ENCODE measurements at regions not wholly inside any gene's neighbourhood (a gene's known extent, or its start where the extent isn't known, plus 50 kb on each side); places are given as distances from the start of the nearest gene placed in this dataset.

DNA sequence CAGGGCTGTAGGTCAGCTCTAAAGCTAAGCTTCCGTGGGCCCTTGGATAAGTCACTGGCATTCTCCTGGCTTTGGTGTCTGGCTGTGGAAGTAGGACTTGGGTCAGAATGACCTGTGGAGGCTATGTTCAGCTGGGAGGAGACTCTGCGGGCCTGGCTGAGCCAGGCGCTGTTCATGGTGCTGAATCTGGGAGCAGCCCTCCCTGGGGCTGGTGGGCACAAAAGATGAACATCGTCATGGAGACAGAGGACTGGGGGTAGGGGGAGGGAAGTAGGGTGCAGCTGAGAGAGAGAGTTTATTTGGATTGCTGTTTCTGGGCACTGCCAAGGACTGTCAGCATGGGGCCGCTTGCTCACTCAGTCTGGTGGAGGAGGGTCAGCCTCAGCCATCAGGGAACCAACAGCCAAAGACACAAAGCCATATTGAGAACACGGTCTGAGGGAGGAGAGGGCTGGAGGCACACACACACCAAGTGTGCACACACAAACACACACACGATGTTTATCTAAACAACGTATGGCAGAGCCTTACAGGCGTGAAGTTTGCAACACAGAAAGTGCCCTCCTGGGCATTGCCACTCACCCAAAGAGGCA lies 120.7 kb upstream of the LINGO1 start:
- peak; percentile 16 for DNase-seq (ENCODE audit: low read depth, low spot score)
- no peak overlapping the region for H3K4me3 ChIP-seq (ENCODE audit: low read length)

DNA sequence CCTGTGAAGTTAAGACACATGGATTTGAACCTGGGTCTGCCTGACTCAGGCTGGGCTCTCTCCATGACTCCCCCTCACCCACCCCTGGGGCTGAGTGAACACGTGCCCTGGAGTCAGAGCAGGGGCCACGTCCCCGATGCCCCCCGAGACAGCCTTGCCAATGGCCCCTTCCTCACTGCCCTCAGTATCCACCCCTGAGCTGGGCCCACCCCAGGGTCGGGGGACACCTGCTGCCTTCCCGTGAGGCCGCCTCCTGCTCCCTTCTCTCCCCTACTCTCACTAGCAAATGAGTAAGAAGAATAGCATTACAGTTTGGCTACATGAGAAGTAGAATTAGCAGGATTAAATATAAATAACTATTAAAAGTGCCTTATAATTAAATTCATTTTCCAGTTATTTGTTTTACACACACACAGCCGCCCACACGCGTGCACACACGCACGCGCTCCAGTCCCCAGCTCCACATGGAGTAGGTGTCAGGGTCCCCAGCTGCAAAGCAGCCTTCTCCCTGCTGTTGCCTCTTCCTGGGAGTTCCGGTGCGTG lies 117.4 kb upstream of the LINGO1 start:
- no peak for DNase-seq (ENCODE audit: low read depth, low spot score)
- H3K4me3 ChIP-seq (ENCODE audit: low read length): no peak overlapping the region

- no peak overlapping the region for H3K4me3 ChIP-seq (ENCODE audit: low read length)
- DNase-seq (ENCODE audit: low read depth, low spot score): no peak
Measured at GRCh38 chr15:77749236-77749997, 116.7 kb upstream of the LINGO1 start.

- DNase-seq (ENCODE audit: low read depth, low spot score): no peak
- H3K4me3 ChIP-seq (ENCODE audit: low read length): no peak overlapping the region
Measured at GRCh38 chr15:77748078-77749064, 115.7 kb upstream of the LINGO1 start.

DNA sequence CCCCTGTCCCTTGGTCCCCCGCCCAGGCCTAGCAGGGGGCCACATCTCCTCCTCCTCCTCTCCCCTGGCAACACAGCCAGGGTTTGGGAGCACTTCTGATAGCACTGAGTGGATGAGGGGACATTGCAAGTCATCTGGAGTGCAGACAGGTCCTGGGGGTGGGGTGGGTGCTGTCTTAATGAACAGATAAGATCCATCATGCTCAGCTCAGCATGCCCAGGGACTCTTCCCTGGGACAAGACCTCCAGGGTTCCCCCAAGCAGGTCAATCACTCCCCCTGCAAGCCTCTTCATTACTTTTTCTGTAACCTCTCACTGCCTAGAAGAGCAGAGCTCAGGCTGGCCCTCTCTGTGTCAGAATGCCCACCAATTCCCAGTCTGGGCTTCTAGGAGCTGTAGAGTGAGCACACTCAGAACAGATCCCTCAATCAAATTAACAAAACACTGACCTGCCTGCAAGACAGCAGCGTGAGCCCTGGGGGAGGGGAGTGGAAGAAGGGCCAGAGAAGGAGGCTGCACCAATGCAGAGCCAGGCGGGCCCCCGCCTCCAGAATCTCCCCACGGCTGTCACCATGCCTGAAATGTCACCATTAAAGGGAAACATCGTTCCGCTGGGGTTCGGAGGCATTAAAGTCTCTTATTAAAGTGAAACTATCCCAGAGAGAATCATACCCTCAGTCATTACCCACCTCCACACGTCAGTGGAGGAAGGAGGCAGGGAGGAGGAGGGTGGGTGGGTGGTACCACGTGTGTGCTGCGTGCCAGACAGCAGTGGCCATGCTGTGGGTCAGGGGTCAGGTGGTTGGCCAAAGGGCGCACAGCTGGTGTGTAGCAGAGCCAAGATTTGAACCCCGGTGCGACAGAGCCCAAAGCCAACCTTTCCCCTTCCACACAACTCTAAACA lies 114.7 kb upstream of the LINGO1 start:
- H3K4me3 ChIP-seq (ENCODE audit: low read length): no peak overlapping the region
- no peak for DNase-seq (ENCODE audit: low read depth, low spot score)

DNA sequence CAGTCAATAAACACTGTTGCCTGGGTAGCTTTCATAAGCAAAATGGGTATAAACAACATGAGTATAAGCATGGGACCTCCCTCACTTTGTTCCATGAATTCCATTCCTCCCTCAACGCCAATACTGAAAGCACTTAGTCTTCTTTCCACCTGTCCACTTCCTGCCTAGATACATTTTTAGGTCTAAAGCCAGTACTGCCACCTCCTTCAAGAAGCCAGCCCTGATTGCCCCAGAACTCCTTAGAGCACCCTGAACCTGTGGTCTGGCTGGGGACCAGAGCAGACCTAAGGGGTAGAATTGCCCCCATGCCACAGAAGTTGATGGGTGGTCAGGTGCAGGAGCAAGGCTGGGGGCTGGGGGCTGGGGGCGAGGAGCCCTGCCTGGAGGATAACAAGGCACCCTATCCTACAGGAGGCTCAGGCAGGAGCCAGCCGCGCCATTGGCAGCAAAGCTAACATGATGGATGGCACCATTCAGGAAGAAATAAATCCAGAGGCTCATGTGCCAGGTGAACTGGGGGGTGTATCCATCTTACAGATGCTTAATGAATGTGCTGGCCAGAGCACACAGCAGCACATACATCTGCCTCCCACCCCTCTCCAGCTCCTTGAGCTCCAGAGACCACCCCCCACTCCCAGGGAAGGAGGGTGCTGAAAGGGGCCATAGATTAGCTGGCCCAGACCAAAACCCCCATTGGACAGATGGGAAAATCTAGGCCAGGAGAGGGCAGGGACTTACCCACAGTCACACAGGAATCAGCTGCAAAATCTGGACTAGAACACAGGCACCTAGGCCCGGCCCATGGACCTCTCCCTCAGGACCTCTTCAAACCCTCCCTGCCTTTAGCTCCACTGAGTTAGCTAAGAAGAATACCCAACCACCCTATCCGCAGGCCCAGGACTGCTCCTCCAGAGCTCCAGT lies 113.8 kb upstream of the LINGO1 start:
- H3K4me3 ChIP-seq (ENCODE audit: low read length): no peak overlapping the region
- no peak for DNase-seq (ENCODE audit: low read depth, low spot score)

DNA sequence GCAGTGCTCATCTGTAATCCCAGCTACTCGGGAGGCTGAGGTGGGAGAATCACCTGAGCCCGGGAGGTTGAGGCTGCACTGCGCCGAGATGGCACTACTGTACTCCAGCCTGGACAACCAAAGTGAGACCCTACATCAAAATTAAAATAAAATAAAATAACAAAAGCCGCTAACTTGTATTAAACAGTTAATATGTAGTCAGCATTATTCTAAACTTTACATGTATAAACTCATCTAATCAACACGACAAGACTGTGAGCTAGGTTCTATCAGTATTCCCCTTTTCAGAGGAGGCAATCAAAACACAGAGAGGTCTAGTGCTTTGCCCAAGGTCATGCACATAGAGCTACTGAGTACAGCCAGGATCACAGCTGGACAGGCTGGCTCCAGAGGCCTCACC lies 111.7 kb upstream of the LINGO1 start:
- no peak overlapping the region for H3K4me3 ChIP-seq (ENCODE audit: low read length)
- DNase-seq (ENCODE audit: low read depth, low spot score): no peak

DNA sequence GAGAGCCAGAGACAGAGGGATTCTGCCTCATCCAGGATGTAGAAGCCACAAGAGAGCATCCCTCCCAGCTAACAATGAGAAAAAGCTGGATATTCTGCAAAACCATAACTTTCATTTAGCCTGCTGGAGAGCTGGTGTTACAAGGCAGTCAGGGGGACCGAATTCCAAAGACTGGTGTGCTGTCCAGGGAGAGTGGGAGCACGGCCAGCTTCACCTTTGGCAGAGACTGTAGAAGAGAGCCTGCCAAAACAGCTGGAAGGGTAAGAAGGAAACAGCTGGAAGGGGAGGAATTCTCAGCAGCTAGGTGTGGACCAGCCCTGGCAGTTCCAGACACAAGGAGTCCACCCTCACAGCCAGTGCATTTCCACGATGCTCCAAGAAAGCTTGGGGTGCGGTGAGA lies 109.9 kb upstream of the LINGO1 start:
- no peak for DNase-seq (ENCODE audit: low read depth, low spot score)
- no peak overlapping the region for H3K4me3 ChIP-seq (ENCODE audit: low read length)

DNA sequence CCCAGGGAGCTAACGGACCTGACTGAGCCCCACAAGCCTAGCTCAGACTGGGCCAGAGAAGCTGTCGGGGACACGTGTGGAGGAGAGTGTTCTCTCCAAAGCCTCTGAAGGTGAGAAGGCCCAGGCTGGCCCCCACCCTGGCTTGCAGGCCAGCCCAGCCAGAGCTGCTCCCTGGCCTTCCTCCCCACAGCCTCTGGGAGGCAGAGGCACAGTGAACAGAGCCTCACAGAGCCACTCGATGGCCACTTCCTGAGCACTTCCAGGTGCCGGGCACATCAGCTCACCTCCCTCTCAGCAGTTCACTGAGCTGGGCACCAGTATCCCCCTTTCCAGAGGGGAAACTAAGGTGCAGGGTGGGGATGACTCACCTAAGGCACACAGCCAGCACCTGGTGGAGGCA lies 109.4 kb upstream of the LINGO1 start:
- no peak for DNase-seq (ENCODE audit: low read depth, low spot score)

DNA sequence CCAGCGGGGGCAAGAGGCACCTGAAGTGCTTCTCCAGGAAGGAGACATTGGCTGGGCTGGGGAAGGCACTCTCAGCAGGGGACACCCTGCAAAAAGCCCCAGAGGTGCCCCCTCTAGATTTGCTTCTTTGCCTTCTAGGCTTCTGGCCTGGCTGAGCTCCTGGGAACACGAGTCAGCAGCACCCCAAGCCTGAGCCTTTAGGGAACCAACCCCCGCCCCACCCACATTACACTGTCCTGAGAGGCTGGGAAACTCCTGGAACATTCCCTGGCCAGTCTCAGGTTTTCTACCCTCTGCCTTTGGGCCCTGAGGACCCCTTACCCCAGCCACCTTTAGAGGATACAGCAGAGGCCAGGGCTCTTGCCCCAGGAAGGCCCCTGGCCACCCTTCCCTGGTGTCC lies 108.4 kb upstream of the LINGO1 start:
- DNase-seq (ENCODE audit: low read depth, low spot score): no peak

More for the DNA sequence above, 109.4 kb upstream of the LINGO1 start:
- no peak overlapping the region for H3K4me3 ChIP-seq (ENCODE audit: low read length)

DNA sequence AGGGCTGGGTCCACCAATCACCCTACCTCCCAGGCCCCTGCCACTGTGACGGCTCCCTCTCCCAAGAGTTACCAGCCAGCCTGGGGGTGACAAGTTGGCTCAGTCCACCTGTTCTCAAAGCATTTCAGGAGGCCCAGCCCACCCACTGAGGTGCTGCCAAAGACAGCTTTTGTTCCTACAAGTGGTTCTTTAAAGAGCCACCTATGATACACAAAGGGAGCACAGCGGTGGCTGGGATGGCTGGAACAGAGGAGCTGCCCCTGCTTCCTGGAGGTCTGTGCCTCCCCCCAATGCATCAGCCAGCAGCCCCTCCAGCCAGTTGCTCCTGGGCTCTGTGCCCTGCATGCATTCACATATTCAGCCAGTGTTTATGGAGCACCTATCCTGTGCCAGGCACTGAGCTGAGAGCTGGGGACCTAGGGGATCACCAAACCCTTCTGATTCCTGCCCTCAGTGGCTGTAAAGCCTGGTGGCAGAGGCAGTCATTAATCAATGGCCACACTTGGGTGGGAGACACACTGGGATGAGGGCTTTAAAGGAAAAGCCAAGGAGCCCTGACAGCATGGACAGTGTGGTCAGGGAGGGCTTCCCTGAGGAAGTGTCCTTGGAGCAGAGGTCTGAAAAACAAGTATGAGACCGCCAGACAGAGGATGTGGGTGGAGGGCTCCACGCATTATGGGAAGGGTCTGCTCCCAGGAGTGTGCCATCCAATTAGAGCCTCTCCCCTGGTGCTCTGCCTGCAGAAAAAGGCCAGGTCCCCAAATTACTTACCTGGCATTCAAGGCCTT lies 107.1 kb upstream of the LINGO1 start:
- H3K4me3 ChIP-seq (ENCODE audit: low read length): no peak overlapping the region
- DNase-seq (ENCODE audit: low read depth, low spot score): no peak

More for the DNA sequence above, 108.4 kb upstream of the LINGO1 start:
- H3K4me3 ChIP-seq (ENCODE audit: low read length): no peak overlapping the region

- DNase-seq (ENCODE audit: low read depth, low spot score): no peak
- no peak overlapping the region for H3K4me3 ChIP-seq (ENCODE audit: low read length)
Measured at GRCh38 chr15:77738441-77739302, 106.0 kb upstream of the LINGO1 start.

DNA sequence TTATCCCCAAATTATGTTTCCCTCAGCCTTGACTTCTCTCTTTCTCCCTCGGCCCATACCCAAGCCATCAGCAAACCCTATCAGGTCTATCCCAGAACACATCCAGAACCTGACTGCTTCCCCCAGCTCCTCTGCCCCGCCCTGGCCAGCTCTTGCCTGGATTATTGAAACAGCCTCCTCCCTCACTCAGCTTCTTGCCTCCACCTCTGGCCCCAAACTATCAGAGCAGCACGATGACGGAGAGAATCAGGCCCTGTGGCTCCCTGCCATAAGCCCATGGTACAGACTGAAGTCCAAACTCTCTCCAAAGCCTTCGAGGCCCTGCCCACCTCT lies 105.3 kb upstream of the LINGO1 start:
- no peak overlapping the region for H3K4me3 ChIP-seq (ENCODE audit: low read length)
- DNase-seq (ENCODE audit: low read depth, low spot score): no peak

DNA sequence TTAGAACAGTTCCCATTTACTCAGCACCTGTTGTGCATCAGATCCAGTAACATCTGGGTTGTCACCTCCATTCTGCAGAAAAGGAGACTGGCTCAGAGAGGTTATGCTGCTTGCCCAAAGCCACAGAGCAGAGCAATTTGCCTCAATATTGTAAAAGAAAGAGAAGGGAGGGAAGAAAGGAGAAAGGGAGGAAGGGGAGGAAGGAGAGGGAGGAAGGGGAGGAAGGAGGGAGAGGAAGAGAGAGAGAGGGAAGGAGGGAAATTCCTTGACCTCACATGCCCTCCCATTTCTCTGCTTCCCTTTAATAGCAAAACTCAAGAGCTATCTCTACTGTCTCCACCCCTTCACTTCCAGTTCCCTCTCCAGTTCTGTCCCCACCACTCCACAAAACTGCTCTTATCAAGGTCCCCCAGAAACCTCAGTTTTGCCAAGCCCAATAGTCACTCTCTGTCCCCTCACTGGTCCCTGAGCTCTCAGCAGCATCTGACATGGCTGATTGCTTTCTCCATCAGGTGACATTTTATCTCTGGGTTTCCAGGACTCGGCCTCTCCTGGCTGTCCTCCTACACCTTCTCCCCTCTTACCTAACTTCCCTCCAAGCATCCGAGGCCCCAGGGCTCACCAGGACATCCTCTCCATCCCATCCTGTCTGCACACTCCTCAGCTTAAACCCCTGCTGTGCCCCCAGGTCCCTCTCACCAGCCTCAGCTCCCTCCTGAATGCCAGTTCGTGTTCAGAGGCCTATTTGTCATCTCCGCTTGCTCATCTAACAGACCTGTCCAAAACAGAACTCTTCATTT lies 104.7 kb upstream of the LINGO1 start:
- no peak overlapping the region for H3K4me3 ChIP-seq (ENCODE audit: low read length)
- DNase-seq (ENCODE audit: low read depth, low spot score): no peak

DNA sequence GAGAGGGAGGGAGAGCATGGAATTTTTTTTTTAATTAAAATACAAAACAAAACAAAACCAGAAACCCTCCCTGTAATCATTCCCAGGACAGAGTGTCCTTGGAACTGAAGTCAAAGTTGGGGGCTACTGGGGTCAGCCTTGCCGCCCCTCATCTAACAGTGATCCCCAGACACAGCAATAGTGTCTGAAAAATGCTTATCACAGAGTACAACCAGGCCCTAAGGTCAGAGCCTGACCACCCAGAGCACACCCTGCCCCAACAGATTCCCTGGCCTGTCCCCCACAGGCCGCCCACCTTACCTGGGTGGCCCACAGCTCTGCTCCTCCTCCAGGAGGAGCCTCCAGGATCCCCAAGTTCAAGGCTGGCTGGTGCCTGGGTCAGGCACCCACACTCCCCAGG lies 101.6 kb upstream of the LINGO1 start:
- no peak overlapping the region for H3K4me3 ChIP-seq (ENCODE audit: low read length)
- no peak for DNase-seq (ENCODE audit: low read depth, low spot score)
